ENCODE measurements at regions not wholly inside any gene's neighbourhood (a gene's known extent, or its start where the extent isn't known, plus 50 kb on each side); places are given as distances from the start of the nearest gene placed in this dataset.
"Not testable (repeated sequence)": the region's sequence is repeated elsewhere in the genome, so short reads cannot be mapped to it uniquely, and the experiment has no call there.

DNA sequence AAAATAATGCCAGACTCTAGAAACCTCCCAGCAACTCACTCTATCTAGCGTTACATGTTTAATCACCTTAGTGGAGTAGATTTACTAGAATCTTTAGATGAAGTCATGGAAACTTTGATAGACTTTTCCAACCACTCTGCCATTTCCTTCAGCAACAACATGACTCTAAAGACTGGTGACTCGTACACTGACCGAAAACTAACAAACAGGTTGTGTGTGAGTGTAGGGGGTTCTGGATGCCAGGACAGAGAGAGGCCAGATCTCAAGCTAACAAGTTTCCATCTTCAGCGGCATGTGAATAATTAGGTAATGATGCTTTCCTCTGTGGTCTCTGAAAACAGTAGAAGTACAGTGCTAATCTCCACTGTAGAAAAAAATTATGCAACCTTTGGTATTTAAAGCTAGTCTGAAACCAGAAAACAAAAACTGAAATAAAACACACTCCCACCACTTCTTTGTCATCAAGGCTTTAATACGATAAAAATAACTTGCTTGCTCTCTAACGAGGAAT, 286.4 kb downstream of the PRDM5 start:
- DNase-seq (ENCODE audit: low spot score), result no peak

DNA sequence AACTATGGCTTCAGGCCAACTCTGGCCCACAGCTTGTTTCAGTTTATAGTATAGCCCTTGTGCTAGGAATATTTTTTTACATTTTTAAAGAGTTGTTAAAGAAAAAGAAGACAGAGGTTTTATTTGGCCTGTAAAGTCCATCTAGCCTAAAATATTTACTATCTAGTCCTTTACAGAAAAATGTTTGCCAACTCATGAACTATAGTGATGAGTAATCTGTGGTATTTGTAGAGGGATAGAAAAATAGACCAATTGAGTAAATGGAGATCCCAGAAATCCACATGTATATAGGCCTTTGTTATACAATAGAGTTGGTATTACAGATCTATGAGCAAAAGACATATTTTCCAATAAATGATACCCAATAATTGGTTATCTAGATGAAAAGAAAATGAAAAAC, 288.7 kb downstream of the PRDM5 start:
- no peak for DNase-seq (ENCODE audit: low spot score)

DNA sequence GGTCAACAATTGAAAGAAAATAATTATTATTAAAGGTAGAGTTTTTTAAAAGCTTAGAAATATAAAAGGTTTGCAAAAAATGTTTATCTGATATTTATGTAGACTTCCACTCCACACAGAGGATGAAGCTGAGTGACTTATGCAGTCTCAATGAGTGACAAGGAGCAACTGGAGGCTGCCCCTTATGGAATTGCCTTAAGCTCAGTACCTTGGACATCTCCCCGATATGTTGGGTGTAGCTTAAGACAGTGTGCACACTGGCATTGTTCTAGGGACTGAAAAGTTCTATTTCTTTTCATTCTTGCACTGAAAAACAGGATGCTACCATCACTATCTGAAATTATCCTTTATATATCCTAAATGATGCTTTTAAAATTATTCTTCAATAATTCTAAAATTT, 292.1 kb downstream of the PRDM5 start:
- DNase-seq (ENCODE audit: low spot score), result peak; percentile 9

DNA sequence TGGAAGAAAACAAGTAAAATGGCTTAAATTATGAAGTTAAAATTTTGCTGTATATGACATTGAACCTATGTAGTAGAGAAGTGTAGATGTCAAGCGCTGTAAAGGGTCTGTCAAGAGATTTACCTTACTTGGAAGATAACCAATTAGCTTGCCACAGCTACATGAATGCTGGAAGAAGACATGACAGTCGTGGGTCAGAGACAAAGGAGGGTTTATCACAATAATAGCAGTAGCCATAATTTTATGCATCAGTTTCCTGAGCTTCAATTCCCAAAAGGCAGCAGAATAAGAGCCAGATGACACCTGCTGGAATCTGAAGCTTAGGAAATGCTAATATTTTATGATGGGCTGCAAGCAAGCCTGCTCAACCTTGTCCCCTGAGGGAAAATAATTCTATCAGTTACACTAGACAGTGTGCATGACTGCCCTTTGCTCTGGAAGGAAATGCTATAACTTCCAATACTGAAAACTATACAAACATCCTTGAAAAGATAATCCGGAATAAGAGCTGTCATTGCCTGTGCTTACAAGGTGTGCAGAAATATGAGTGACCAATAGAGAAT, 292.9 kb downstream of the PRDM5 start:
- DNase-seq (ENCODE audit: low spot score), result no peak

DNA sequence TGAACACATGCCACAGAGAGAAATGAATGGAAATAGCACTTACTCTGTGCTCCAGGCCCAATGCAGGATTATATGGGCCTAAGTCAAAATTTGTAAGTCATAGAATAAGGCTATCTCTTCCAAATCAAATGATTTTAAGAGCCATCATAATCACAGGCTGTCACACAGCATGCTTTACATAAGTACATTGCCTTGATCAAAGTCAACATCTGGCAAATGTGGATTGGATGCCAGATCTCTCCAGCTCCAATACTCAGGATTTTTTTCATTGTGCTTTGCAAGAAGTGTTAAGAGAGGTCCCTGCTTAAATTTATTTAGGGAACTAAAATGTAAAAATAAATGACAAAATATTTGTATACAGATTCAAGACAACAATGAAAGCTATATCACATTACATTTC, 299.9 kb downstream of the PRDM5 start:
- DNase-seq (ENCODE audit: low spot score), result no peak

DNA sequence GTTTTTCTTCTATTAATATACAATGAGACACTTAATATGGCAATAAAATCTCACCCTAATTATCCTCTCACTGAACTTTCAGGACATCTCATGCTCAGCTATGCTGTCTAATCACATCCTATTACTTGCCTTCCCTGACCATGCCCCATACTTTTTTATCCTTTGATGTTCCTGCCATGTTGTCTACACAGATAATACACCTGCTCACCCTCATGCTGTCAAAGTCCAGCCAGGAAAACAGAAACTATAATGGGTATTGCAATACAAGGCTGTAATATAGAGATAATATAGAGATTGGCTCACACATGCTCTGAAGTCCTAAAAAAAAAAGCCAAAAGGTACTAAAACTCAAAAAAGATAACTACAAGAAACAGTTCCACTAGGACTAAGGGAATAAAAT, 305.4 kb downstream of the PRDM5 start:
- DNase-seq (ENCODE audit: low spot score), result no peak

DNA sequence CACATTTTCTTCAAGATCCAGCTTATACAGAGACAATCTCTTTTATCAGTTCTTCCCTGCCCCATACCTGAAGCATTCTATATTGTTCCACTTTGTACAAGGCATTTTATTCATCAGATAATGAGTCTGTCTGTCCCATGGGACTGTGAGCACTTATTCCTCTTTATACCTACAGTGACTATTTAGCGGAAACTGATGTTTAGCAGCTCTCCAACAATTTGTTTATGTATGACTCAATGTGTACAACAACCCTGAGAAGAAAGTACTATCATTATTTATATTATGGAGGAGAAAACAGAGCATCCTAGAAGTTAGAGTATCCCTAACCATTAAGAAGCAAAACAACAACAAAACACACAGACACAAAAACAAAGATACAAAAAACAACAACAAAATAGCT, 306.5 kb downstream of the PRDM5 start:
- no peak for DNase-seq (ENCODE audit: low spot score)

DNA sequence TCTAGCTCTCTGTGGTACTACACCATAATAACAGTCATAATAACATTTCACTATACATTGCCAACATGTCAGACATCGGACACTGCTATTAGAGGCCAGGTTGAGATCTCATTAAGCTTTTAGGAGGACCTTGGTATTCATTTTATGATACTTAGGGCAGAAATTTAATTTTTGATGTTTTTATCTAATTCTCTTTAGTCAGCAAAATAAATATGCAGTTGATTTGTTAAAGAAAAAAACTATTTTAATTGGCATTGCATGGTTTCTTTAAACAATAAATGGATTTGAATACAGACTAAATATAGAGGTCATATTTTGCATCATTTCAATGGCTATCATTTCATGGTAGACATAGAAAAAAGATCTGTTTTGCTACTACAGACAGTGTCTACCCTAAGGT, 308.7 kb downstream of the PRDM5 start:
- DNase-seq (ENCODE audit: low spot score), result no peak

DNA sequence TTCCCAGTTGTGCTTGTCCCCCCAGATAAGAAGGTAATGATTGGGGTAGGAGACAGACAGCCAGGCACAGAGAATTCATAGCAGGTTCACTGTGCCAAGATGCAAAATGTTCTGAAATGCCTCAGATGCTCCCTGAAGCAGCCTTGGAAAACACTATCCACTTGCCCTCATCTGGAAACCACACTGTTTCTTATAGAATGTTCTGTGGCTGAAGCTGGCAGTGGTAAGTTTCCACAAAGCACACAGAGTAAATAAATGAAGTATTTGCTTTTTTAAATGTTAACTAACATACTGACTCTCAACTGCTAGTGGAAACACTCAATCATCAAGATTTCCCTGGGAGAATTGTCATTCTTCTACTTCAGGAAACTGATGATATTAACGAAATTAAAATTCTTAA, 311.4 kb downstream of the PRDM5 start:
- DNase-seq (ENCODE audit: low spot score), result no peak

DNA sequence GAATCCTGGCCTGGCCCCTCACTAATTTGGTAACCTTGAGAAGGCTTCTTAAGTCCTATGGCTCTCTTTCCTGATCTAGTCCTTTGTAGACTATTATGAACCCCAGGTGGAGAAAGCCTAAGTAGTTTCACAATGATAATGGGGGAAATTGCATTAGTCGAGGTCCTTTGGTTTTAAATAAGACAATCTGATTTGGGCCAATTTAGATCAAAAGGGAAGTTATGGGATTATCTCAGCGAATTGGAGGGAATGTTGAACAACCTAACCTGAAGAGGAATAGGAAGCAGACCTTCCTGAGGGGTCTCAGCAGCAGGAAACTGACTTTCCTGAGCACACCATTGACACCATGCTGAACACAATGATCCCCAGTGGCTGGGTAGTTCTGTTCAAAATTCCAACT, 331.5 kb downstream of the PRDM5 start:
- no peak for DNase-seq (ENCODE audit: low spot score)

DNA sequence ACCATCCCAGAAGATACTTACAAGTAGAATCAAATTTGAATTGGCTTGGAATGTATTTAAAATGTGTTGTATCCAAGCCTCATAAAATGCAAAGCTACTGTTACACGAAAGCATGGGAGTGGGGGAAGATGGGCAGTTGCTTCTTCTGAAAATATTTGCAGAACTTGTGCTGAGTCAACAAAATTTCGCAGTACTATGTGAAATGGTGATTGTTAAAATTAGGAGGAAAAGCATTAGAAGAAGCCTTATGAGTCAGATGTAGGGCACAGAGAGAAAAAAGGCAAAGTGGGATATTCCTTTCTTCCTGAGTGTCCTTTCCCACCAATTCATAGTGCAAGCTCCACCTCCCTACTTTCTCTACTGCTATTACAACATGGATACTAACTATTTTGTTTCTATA, 332.7 kb downstream of the PRDM5 start:
- DNase-seq (ENCODE audit: low spot score), result no peak

DNA sequence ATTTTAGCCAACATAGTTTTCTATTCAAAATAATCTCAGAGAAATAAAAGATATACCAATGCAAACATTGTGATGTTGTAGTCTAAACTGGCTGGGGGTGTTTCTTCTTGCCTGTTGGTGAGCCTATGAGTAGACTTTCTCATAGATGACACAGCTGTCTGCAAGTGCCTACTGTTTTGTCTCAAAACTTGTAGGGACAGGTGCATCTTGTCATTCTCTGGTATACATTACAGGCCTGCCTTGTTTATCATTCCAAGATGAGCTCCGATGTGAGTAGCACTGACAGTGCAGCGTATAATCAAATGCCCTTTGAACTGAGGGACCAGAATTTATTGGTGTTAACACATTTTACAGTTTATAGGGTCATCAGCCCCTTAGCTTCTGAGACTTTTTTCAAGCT, 353.8 kb downstream of the PRDM5 start:
- DNase-seq (ENCODE audit: low spot score), result no peak

DNA sequence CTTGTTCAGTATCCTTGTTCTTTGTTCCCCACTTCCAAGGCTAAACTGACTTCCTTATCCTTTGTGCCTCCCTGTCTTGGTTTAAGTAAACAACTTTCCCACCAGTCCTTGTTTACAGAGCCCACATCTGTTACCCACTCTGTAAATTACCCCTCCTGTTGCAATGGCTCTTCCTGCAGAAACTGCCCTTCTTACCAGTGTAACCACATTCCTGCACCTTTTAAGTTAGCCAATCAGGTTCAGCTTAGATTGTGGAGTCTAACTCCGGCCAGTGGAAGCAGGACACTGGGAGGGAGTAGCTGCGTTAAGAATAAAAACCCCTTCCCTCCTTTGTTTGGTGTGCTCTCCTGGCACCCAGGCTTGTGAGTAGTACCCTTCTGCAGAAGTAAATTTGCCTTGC, 360.9 kb downstream of the PRDM5 start:
- no peak for DNase-seq (ENCODE audit: low spot score)

DNA sequence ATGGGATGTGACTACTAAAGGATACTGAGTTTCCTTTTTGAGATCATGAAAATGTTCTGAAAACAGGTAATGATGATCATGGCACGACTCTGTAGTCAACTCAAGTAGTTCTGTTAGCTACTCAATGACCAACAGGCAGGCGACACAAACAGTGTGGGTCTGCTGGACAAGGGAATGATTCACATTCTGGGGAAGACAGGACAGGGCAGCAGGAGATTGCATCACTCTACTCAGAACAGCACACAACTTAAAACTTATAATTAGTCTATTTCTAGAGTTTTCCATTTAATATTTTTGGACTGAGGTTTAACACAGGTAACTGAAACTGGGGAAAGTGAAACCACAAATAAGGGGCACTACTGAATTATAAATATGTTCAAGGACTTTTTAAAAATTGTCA, 365.2 kb downstream of the PRDM5 start:
- DNase-seq (ENCODE audit: low spot score), result peak; percentile 8

DNA sequence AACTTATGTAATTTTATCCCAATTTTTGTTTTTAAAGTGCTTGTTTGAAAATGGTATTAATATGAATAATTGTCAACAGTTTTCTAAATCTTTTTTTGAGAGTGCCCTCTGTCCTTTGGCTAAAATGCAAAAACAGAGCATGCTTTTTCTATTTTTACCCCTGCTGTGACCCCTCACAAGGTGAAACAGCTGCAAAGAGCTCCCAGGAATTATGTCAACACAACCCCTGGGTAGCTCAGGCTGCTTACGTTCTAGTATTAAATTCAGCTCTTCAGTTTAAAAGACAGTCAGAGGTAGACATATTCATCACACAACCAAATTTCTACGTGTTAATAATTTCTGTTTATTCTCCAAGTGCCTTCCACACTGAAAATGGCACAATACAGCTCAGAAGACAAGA, 367.5 kb downstream of the PRDM5 start:
- no peak for DNase-seq (ENCODE audit: low spot score)

DNA sequence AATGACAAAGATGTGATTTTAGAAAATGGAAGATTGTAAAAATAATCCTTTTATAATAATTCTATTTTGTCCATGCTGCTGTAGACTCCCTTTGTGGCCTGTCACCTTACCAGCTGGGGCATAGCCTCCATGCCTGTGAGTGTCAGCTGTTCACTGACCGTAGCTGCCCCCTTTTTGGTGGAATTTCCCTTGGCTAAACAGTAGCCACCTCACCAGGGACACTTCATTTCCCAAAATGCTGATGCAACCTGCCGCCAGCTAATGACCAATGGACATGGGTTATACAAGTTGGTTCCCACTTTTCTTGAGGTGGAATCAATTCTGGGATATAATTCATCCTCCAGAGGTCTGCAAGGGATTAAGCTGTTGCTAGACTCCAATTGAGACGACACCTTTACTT, 368.4 kb downstream of the PRDM5 start:
- no peak for DNase-seq (ENCODE audit: low spot score)

DNA sequence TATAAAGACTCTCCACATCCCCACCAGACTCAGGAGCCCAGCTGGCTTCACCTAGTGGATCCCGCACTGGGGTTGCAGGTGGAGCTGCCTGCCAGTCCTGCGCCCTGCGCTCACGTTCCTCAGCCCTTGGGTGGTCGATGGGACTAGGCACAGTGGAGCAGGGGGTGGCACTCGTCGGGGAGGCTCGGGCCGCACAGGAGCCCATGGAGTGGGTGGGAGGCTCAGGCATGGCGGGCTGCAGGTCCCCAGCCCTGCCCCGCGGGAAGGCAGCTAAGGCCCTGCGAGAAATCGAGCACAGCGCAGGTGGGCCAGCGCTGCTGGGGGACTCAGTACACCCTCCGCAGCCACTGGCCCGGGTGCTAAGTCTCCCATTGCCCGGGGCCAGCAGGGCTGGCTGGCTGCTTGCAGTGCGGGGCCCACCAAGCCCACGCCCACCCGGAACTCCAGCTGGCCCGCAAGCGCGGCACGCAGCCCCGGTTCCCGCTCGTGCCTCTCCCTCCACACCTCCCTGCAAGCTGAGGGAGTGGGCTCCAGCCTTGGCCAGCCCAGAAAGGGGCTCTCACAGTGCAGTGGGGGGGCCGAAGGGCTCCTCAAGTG, 371.8 kb downstream of the PRDM5 start:
- not testable (repeated sequence) for DNase-seq (ENCODE audit: low spot score)

DNA sequence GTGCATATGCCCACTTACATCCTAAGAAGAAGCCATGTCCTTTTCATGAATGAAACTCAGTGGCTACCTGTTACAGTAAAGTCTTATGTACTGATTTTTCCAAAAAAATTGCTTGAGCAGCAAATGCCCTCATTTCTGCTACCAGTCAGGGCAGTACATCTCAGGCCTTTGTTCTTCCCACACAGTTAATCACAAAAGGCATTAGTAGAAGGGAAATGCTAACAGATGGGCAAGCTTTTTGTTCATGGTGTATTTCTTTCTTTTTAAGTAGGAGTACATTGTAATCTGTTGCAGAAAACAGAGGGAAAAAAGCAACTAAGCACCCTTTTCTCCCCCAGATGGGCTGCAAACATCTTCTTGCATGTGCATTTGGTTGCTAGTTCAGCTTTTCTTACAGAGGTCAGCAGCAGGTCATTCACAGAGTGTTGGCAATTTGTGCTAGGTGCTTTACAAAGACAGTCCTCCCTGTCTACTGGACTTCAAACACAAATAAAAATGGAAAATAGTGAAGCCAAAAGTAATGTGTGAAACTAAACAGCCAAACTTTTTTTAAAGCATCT, 373.4 kb downstream of the PRDM5 start:
- DNase-seq (ENCODE audit: low spot score), result no peak

DNA sequence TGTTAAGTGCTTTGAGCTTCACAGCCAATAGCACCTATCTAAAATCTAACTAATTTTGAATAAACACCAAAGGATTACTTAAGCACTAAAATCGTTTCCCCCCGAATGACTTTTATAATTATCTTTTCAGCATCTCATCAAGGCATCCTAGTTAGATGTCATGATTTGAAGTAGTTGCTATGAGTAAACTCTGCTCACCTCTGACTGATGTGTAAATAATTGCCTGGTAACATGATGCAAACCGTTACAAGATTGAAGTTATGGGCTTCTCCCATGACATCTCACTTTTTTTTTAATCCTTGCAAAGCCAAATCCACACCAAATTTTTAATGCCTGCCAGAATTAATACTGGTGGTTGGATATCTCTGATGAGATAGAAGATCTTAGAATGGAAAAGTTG, 377.1 kb downstream of the PRDM5 start:
- DNase-seq (ENCODE audit: low spot score), result no peak

DNA sequence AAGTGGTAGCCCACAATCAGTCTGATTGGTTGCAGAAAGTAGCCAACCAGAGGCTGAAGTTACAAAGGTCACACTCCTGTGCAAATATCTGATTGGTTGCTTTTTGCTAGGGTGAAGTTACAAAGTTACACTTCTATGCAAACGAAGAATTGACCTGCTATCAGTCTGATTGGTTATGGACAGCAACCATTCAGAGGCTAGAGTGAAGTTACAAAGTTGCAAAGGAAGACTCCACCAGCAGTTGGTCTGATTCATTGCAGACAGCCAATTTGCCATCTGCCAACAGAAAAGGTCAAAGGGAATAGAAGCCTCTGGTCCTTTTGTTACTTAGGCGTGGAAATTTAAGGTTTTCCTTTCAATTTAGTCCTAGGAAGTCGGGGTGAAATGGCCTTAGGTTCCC, 377.7 kb downstream of the PRDM5 start:
- no peak for DNase-seq (ENCODE audit: low spot score)

DNA sequence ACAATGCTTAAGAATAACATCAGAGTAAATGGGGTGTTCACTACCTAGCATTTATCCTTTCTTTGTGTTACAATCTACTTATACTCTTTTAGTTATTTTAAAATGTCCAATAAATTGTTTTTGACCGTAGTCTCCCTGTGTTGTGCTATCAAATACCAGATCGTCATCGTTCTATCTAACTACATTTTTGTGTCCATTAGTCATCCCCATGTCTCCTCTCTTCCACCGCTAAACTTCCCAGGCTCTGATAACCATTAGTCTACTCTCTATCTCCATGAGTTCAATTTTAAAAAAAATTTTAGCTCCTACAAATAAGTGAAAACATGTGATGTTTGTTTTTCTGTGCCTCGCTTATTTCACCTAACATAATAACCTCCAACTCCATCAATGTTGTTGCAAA, 381.9 kb downstream of the PRDM5 start:
- DNase-seq (ENCODE audit: low spot score), result no peak

DNA sequence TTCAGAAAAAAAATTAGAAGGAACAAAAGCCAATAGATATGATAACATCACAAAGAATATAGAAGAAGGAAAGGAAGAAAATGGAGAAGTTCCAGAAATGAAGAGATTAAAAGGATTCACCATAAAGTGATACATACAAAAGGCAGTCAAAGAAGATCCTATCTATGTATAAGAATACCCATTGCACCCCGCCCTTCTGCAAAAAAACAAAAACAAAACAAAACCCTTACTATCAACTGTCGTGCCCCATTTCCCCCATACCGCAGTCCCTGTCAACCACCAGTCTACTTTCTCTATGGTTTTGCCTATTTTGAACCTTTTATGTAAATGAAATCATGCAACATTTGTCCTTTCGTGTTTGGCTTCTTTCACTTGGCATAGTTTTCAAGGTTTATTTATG, 385.6 kb downstream of the PRDM5 start:
- no peak for DNase-seq (ENCODE audit: low spot score)

DNA sequence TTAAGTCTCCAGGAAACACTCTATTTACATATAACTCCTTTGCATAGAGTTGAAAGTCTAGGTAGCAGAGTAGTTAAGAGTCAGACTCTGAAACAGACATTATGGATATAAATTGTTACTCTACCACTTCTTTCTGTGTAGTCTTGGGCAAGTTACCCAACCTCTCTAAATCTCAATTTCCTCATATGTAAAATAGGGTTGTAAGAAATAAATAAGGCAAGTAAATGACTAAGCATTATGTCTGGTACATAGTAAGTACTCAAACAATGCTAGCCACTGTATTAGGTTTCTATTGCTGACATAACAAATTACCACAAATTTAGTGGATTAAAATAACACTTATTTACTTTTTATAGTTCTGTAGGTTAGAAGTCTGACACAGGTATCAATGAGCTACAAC, 394.1 kb downstream of the PRDM5 start:
- no peak for DNase-seq (ENCODE audit: low spot score)

DNA sequence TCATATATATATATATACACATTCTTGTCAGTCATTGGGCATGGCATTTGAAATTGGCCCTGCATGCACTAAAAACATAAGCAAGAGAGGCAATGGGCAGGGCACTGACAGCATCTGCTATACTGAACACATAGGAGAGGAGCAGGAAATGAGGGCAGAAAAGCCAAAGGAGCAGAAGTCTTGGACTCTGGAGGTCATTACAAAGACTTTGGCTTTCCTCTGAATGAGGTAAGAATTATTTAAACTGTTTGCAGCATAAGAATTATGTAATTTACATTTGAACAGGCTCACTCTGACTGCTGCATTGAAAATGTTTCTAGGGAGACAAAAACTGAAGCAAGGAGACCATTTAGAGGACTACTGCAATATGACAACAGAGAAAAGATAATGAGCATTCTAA, 396.5 kb downstream of the PRDM5 start:
- DNase-seq (ENCODE audit: low spot score), result no peak
